SK-N-MC (cell line): ENCODE measurements at regions not wholly inside any gene's neighbourhood (a gene's known extent, or its start where the extent isn't known, plus 50 kb on each side); places are given as distances from the start of the nearest gene placed in this dataset.
A peak's percentile ranks its signal among the peaks of the same experiment; 100 is the strongest.

Source experiments
- EZH2 ChIP-seq: fragments of 200-600 bp; sonication (generic); IDR thresholded peaks from one replicate; pipeline ENCODE4 v1.6.1; 2017; ENCODE audit warnings: antibody characterized with exemption
- FOXP2 ChIP-seq: optimal IDR thresholded peaks from 2 replicates; pipeline ENCODE3; 2011; ENCODE audit warnings: mild to moderate bottlenecking, moderate library complexity; ENCODE audit not compliant: insufficient read depth; ENCODE audit errors: extremely low read length, control extremely low read depth

- TF ChIP-seq EZH2 = no peak
- TF ChIP-seq FOXP2 = peak; percentile 22
Observed at GRCh38 chr5:171649075-171649401, 136.6 kb upstream of the SMIM23 start.
